Lung (tissue), 11 donors: ENCODE measurements at regions not wholly inside any gene's neighbourhood (a gene's known extent, or its start where the extent isn't known, plus 50 kb on each side); places are given as distances from the start of the nearest gene placed in this dataset.

Experiments used
- ATAC-seq: fragments of 200-7000 bp; cut with Tn5 transposase; one replicate; pipeline ENCODE4 v1.9.1; 2020; ENCODE audit warnings: moderate number of reproducible peaks; ENCODE audit not compliant: insufficient read depth, low FRiP score
- DNase-seq, 3 donors: peaks; one replicate each; pipeline ENCODE4 v3.0.0-alpha.2; 2013 to 2017
- H3K27ac ChIP-seq, 2 donors: one replicate each; pipeline ENCODE4 v1.5.1; 2013; ENCODE audit warnings: mild to moderate bottlenecking in 2 of 2, moderate library complexity in 2 of 2, control low read depth in 1 of 2, inconsistent platforms in 1 of 2, low read depth in 1 of 2, low read length in 1 of 2
- H3K27me3 ChIP-seq, 3 donors: one replicate each; pipeline ENCODE4 v1.5.1; 2013; ENCODE audit warnings: low read length in 2 of 3; ENCODE audit not compliant: control insufficient read depth in 3 of 3, insufficient read depth in 3 of 3
- H3K36me3 ChIP-seq, 4 donors: one replicate each; pipeline ENCODE4 v1.5.1; 2013; ENCODE audit warnings: low read length in 4 of 4, mild to moderate bottlenecking in 1 of 4, moderate library complexity in 1 of 4; ENCODE audit not compliant: control insufficient read depth in 4 of 4, insufficient read depth in 4 of 4
- H3K4me1 ChIP-seq, 5 donors: one replicate each; pipeline ENCODE4 v1.5.1; 2013; ENCODE audit warnings: low read length in 5 of 5, mild to moderate bottlenecking in 2 of 5, moderate library complexity in 1 of 5; ENCODE audit not compliant: control insufficient read depth in 5 of 5, insufficient read depth in 5 of 5
- H3K4me3 ChIP-seq: one replicate; pipeline ENCODE4 v1.5.1; 2013; ENCODE audit warnings: mild to moderate bottlenecking, control low read depth, moderate library complexity
- H3K9ac ChIP-seq, 2 donors: one replicate each; pipeline ENCODE4 v1.5.1; 2013; ENCODE audit warnings: low read length in 2 of 2, control low read depth in 1 of 2; ENCODE audit not compliant: insufficient read depth in 1 of 2
- H3K9me3 ChIP-seq, 4 donors: one replicate each; pipeline ENCODE4 v1.5.1; 2013; ENCODE audit warnings: low read length in 3 of 4, mild to moderate bottlenecking in 1 of 4, moderate library complexity in 1 of 4; ENCODE audit not compliant: control insufficient read depth in 4 of 4, insufficient read depth in 3 of 4
- WGBS, 2 donors: extraction: QIAGEN DNeasy Blood & Tissue Kit; methylation state at CpG; one replicate each; pipeline ENCODE4 v1.1.7; 2013; 5-methylcytosine and 5-hydroxymethylcytosine counted together
- TF ChIP-seq, protein P1 (sequence below): IDR thresholded peaks from 2 replicates; pipeline ENCODE4 v1.5.1; 2012; ENCODE audit warnings: mild to moderate bottlenecking; ENCODE audit errors: control extremely low read depth, extremely low read depth
- donor health status: control.
- donor health status: control.
- donor health status: Bipolar disorder and iron deficiency.
- donor health status: healthy.
- donor health status: DM: yes; HTN: yes; CAD: no.

- WGBS, 2 donors = 75 to 85% methylated on average over 3 of the region's 3 CpGs
- H3K36me3 ChIP-seq = no peaks in the 10 kb centered on the region
Measured at GRCh38 chr2:49585921-49586320, 431.6 kb upstream of the FSHR start.

DNA sequence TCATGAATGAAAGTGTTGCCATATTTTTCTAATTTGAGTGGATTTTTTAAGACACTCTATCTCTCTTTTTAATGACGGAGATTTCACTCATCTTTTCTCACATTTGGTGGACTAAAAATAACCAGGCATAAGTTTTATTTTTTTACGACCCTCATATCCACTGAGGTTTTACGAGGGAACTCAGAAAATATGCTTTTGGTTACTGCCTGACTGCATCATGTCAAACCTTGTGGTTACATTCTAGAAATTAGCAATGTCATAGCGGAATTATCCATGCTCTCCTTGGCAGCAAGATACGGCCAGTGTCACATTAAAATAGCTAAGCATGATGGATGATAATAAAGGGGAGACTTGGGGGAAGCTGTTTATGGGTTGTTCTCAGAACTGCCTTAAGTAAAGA, 428.6 kb upstream of the FSHR start:
- no peak for ATAC-seq
- H3K4me3 ChIP-seq = no peak overlapping the region
- TF ChIP-seq, protein P1, sequence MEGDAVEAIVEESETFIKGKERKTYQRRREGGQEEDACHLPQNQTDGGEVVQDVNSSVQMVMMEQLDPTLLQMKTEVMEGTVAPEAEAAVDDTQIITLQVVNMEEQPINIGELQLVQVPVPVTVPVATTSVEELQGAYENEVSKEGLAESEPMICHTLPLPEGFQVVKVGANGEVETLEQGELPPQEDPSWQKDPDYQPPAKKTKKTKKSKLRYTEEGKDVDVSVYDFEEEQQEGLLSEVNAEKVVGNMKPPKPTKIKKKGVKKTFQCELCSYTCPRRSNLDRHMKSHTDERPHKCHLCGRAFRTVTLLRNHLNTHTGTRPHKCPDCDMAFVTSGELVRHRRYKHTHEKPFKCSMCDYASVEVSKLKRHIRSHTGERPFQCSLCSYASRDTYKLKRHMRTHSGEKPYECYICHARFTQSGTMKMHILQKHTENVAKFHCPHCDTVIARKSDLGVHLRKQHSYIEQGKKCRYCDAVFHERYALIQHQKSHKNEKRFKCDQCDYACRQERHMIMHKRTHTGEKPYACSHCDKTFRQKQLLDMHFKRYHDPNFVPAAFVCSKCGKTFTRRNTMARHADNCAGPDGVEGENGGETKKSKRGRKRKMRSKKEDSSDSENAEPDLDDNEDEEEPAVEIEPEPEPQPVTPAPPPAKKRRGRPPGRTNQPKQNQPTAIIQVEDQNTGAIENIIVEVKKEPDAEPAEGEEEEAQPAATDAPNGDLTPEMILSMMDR = no peak
- no peaks in the 10 kb centered on the region for H3K36me3 ChIP-seq
- H3K4me1 ChIP-seq = no peaks in the 10 kb centered on the region
- peaks cover 0 to 3% (median 0%) of the 10 kb centered on the region in 4 donors for H3K9me3 ChIP-seq
- no peak for DNase-seq
- H3K27me3 ChIP-seq = no peaks in the 10 kb centered on the region
- 51 to 73% methylated on average over 5 of the region's 5 CpGs for WGBS, 2 donors
- no peak overlapping the region for H3K27ac ChIP-seq
- no peak overlapping the region for H3K9ac ChIP-seq

More at GRCh38 chr2:49585921-49586320, 431.6 kb upstream of the FSHR start:
- TF ChIP-seq, protein P1 = no peak
- ATAC-seq = no peak
- no peaks in the 10 kb centered on the region for H3K9me3 ChIP-seq
- H3K4me3 ChIP-seq = no peak overlapping the region
- H3K27me3 ChIP-seq = no peaks in the 10 kb centered on the region
- DNase-seq = no peak
- no peak overlapping the region for H3K9ac ChIP-seq
- H3K27ac ChIP-seq = no peak overlapping the region
- no peaks in the 10 kb centered on the region for H3K4me1 ChIP-seq

DNA sequence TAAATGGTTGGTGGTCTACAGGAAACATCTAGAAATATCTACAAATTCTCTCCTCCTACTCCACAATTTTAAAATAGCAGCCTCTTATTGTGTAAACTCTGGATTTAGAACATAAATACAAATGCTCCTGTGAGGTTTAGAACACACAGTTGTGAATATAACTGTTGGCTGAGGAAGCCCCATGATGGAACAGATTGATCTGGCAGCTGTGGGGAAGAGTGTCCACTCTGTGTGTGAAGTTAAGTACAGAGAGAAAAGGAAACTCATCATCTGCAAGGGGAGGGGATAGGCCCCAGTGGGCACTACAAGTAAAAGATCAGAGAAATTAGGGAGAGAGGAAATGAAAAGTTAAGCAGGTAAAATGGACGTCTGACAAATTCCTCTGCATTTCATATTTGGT, 422.7 kb upstream of the FSHR start:
- no peaks in the 10 kb centered on the region for H3K4me1 ChIP-seq
- ATAC-seq (no peak), DNase-seq (no peak)
- 54 to 62% methylated on average over 1 of the region's 1 CpG for WGBS, 2 donors
- TF ChIP-seq, protein P1 = no peak
- no peaks in the 10 kb centered on the region for H3K36me3 ChIP-seq
- H3K27me3 ChIP-seq = no peaks in the 10 kb centered on the region
- H3K9ac ChIP-seq = no peak overlapping the region
- H3K4me3 ChIP-seq = no peak overlapping the region
- H3K27ac ChIP-seq = no peak overlapping the region
- H3K9me3 ChIP-seq = peaks cover 0 to 3% (median 0%) of the 10 kb centered on the region in 4 donors

- H3K9me3 ChIP-seq = no peaks in the 10 kb centered on the region
- H3K4me1 ChIP-seq = no peaks in the 10 kb centered on the region
- H3K36me3 ChIP-seq = no peaks in the 10 kb centered on the region
- ATAC-seq = no peak
- H3K4me3 ChIP-seq = no peak overlapping the region
- TF ChIP-seq, protein P1 = no peak
- H3K27ac ChIP-seq = no peak overlapping the region
- no peak overlapping the region for H3K9ac ChIP-seq
- no peaks in the 10 kb centered on the region for H3K27me3 ChIP-seq
- WGBS, 2 donors = 83 to 100% methylated on average over 1 of the region's 1 CpG
- no peak for DNase-seq
Measured at GRCh38 chr2:49569176-49569575, 414.9 kb upstream of the FSHR start.
